ENCODE measurements at regions not wholly inside any gene's neighbourhood (a gene's known extent, or its start where the extent isn't known, plus 50 kb on each side); places are given as distances from the start of the nearest gene placed in this dataset.

- Histone ChIP-seq H3K9ac (ENCODE audit: low read length in 3 of 3) (no peak overlapping the region), H3K27ac (ENCODE audit: low read depth in 2 of 2, low read length in 2 of 2) (no peak overlapping the region), H3K4me3 (ENCODE audit: low read length in 3 of 3) (no peak overlapping the region), H3K9me3 (ENCODE audit: control insufficient read depth in 2 of 3, insufficient read depth in 1 of 3, low read length in 3 of 3) (no peaks in the 10 kb centered on the region), H3K27me3 (ENCODE audit: control insufficient read depth, insufficient read depth, low read length) (no peaks in the 10 kb centered on the region), H3K4me1 (ENCODE audit: control insufficient read depth in 2 of 3, insufficient read depth in 2 of 3, low read depth in 1 of 3, low read length in 3 of 3) (no peaks in the 10 kb centered on the region), H3K36me3 (ENCODE audit: control insufficient read depth in 2 of 3, insufficient read depth in 3 of 3, low read length in 3 of 3) (no peaks in the 10 kb centered on the region)
- intact Hi-C loops (cut with DNase I) = loop anchor here (10.0 kb wide), 1 partner anchor 63 kb away; no protein-coding TSS in a partner anchor
- FAIRE-seq (no peak), DNase-seq (peak; percentile 34 to 65 (median 44))
- TF ChIP-seq CTCF (IDR thresholded peaks at IDR 0.05; ENCODE audit: borderline replicate concordance, extremely low read depth, insufficient read depth) = no peak
These were observed 51.1 kb downstream of the DOP1B start for GRCh38 chr21:36207577-36208320.

- Histone ChIP-seq H3K27me3 (ENCODE audit: control insufficient read depth, insufficient read depth, low read length) (no peaks in the 10 kb centered on the region), H3K36me3 (ENCODE audit: control insufficient read depth in 2 of 3, insufficient read depth in 3 of 3, low read length in 3 of 3) (no peaks in the 10 kb centered on the region), H3K27ac (ENCODE audit: low read depth in 2 of 2, low read length in 2 of 2) (no peak overlapping the region), H3K4me1 (ENCODE audit: control insufficient read depth in 2 of 3, insufficient read depth in 2 of 3, low read depth in 1 of 3, low read length in 3 of 3) (no peaks in the 10 kb centered on the region), H3K9ac (ENCODE audit: low read length in 3 of 3) (no peak overlapping the region), H3K4me3 (ENCODE audit: low read length in 3 of 3) (no peak overlapping the region), H3K9me3 (ENCODE audit: control insufficient read depth in 2 of 3, insufficient read depth in 1 of 3, low read length in 3 of 3) (no peaks in the 10 kb centered on the region)
- FAIRE-seq (no peak), DNase-seq (peak in 2 of 5 donors; percentile 46 to 65)
- no peak for TF ChIP-seq CTCF (IDR thresholded peaks at IDR 0.05; ENCODE audit: borderline replicate concordance, extremely low read depth, insufficient read depth)
- intact Hi-C loops (cut with DNase I) = loop anchor here (10.0 kb wide), 1 partner anchor 64 kb away; no protein-coding TSS in a partner anchor
These were observed 51.8 kb downstream of the DOP1B start for GRCh38 chr21:36208326-36209013.

GRCh38 chr21:36209626-36210171 is 53.1 kb downstream of the DOP1B start:
- Histone ChIP-seq H3K27ac (ENCODE audit: low read depth in 2 of 2, low read length in 2 of 2) (no peak overlapping the region), H3K9me3 (ENCODE audit: control insufficient read depth in 2 of 3, insufficient read depth in 1 of 3, low read length in 3 of 3) (no peaks in the 10 kb centered on the region), H3K4me3 (ENCODE audit: low read length in 3 of 3) (no peak overlapping the region), H3K4me1 (ENCODE audit: control insufficient read depth in 2 of 3, insufficient read depth in 2 of 3, low read depth in 1 of 3, low read length in 3 of 3) (no peaks in the 10 kb centered on the region), H3K9ac (ENCODE audit: low read length in 3 of 3) (no peak overlapping the region), H3K27me3 (ENCODE audit: control insufficient read depth, insufficient read depth, low read length) (no peaks in the 10 kb centered on the region), H3K36me3 (ENCODE audit: control insufficient read depth in 2 of 3, insufficient read depth in 3 of 3, low read length in 3 of 3) (peaks cover 0 to 3% (median 0%) of the 10 kb centered on the region in 3 donors)
- intact Hi-C loops (cut with DNase I) = loop anchor here (10.0 kb wide), 1 partner anchor 65 kb away; no protein-coding TSS in a partner anchor
- TF ChIP-seq CTCF (IDR thresholded peaks at IDR 0.05; ENCODE audit: borderline replicate concordance, extremely low read depth, insufficient read depth) = peak; percentile 53
- peak in 4 of 5 donors; percentile 59 to 85 (median 68) for DNase-seq
- no peak for FAIRE-seq

Measured in kidney (tissue), 13 donors.